HepG2 (cell line): ENCODE measurements at regions not wholly inside any gene's neighbourhood (a gene's known extent, or its start where the extent isn't known, plus 50 kb on each side); places are given as distances from the start of the nearest gene placed in this dataset.
A peak's percentile ranks its signal among the peaks of the same experiment; 100 is the strongest.

Source experiments
- CHD2 ChIP-seq: IDR thresholded peaks from 2 replicates; pipeline ENCODE4 v1.6.1; 2011; ENCODE audit warnings: low read depth, low read length, improper control_type of control experiment
- FOXA3 ChIP-seq: IDR thresholded peaks from 2 replicates; pipeline ENCODE4 v1.6.1; 2016; ENCODE audit warnings: missing genetic modification reagents, missing compliant biosample characterization
- FOXC1 ChIP-seq: sonication (generic); formaldehyde crosslinking; IDR thresholded peaks from 2 replicates; pipeline ENCODE4 v1.8.0; 2022; ENCODE audit warnings: mild to moderate bottlenecking, missing genetic modification reagents, borderline replicate concordance
- HNF4G ChIP-seq, 2 experiments: sonication (generic) in 1 of 2; formaldehyde crosslinking in 1 of 2; IDR thresholded peaks; 2 replicates each; pipeline versions ENCODE4 v1.4.0 to v1.6.1; 2011 to 2020; ENCODE audit warnings: borderline replicate concordance in 2 of 2, low read depth in 2 of 2, mild to moderate bottlenecking in 2 of 2, low read length in 1 of 2, missing genetic modification reagents in 1 of 2, moderate library complexity in 1 of 2
- HNRNPUL1 ChIP-seq: fragments of 200-400 bp; formaldehyde crosslinking; IDR thresholded peaks from 2 replicates; pipeline ENCODE4 v1.6.1; 2017; ENCODE audit warnings: low read depth, mild to moderate bottlenecking, low read length, moderate library complexity
- IRF2 ChIP-seq: IDR thresholded peaks from 2 replicates; pipeline ENCODE4 v1.6.1; 2018; ENCODE audit warnings: missing genetic modification reagents, missing compliant biosample characterization
- MIER2 ChIP-seq: IDR thresholded peaks from 2 replicates; pipeline ENCODE4 v1.6.1; 2016; ENCODE audit warnings: missing biosample characterization, missing genetic modification reagents
- NR2F6 ChIP-seq, 2 experiments: IDR thresholded peaks; 2 replicates each; pipeline ENCODE4 v1.6.1; 2016; ENCODE audit warnings: antibody characterized with exemption in 1 of 2, mild to moderate bottlenecking in 1 of 2
- NR3C1 ChIP-seq: sonication (generic); formaldehyde crosslinking; IDR thresholded peaks from 2 replicates; pipeline ENCODE4 v1.4.0; 2020; ENCODE audit warnings: missing genetic modification reagents
- PATZ1 ChIP-seq: sonication (generic); formaldehyde crosslinking; IDR thresholded peaks from 2 replicates; pipeline ENCODE4 v1.4.0; 2020; ENCODE audit warnings: missing genetic modification reagents
- PCBP1 ChIP-seq: fragments of 200-400 bp; formaldehyde crosslinking; IDR thresholded peaks from 2 replicates; pipeline ENCODE4 v1.6.1; 2017; ENCODE audit warnings: mild to moderate bottlenecking, low read depth, low read length, borderline replicate concordance
- POLR2AphosphoS5 ChIP-seq: IDR thresholded peaks from 2 replicates; pipeline ENCODE4 v1.6.1; 2012; ENCODE audit warnings: low read depth, low read length
- PRPF4 ChIP-seq: fragments of 200-400 bp; formaldehyde crosslinking; IDR thresholded peaks from 2 replicates; pipeline ENCODE4 v1.6.1; 2016; ENCODE audit warnings: low read length, low read depth; ENCODE audit not compliant: poor library complexity, severe bottlenecking
- RFX1 ChIP-seq: fragments of 450-650 bp; IDR thresholded peaks from 2 replicates; pipeline ENCODE4 v1.6.1; 2017
- TOE1 ChIP-seq: sonication (generic); formaldehyde crosslinking; IDR thresholded peaks from 2 replicates; pipeline ENCODE4 v1.4.0; 2020; ENCODE audit warnings: mild to moderate bottlenecking, missing genetic modification reagents
- ZFAT ChIP-seq: sonication (generic); formaldehyde crosslinking; conservative IDR thresholded peaks from 2 replicates; pipeline ENCODE4 v1.8.1; 2023; ENCODE audit warnings: missing genetic modification reagents, inconsistent platforms
- ZFP36L2 ChIP-seq: sonication (generic); formaldehyde crosslinking; IDR thresholded peaks from 2 replicates; pipeline ENCODE4 v1.4.0; 2020; ENCODE audit warnings: missing genetic modification reagents
- ZNF264 ChIP-seq: sonication (generic); formaldehyde crosslinking; IDR thresholded peaks from 2 replicates; pipeline ENCODE4 v1.4.0; 2020; ENCODE audit warnings: missing genetic modification reagents
- ZNF343 ChIP-seq: sonication (generic); formaldehyde crosslinking; IDR thresholded peaks from 2 replicates; pipeline ENCODE4 v1.4.0; 2020; ENCODE audit warnings: mild to moderate bottlenecking, missing genetic modification reagents
- ZNF710 ChIP-seq: sonication (generic); formaldehyde crosslinking; IDR thresholded peaks from 2 replicates; pipeline ENCODE4 v1.5.0; 2020; ENCODE audit warnings: mild to moderate bottlenecking, missing genetic modification reagents, borderline replicate concordance
- TF ChIP-seq, protein P1 (sequence below): sonication (generic); formaldehyde crosslinking; IDR thresholded peaks from 2 replicates; pipeline ENCODE4 v1.4.0; 2020; ENCODE audit warnings: missing genetic modification reagents

DNA sequence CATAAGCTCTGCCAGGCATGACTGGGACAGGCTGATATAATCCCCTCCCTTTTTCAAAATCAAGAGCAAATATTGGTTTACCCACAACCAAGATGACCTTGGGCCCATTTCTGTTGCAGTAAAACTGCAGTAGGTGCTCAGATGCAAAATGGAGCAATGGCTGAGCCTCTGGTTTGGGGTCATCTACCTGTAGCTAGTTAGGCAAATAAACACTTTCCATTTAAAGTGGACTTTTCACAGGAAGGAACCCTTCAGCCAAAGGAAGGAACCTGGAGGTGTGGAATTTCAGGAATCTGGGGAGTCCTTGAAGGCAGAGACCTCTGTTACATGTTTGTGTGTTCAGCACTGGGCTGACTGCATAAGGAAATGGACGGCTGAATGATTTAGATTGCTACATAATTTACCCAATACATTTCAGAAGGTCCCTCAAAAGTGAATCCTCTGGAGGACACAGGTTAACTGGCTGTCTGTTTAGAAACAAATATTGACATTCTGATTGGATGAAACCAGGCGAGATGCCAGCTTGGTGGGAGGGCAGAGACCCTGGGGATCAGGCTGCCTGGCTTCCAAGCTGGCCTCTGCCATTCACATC lies 170.1 kb upstream of the ZNF618 start (continued):
- TF ChIP-seq, protein P1, sequence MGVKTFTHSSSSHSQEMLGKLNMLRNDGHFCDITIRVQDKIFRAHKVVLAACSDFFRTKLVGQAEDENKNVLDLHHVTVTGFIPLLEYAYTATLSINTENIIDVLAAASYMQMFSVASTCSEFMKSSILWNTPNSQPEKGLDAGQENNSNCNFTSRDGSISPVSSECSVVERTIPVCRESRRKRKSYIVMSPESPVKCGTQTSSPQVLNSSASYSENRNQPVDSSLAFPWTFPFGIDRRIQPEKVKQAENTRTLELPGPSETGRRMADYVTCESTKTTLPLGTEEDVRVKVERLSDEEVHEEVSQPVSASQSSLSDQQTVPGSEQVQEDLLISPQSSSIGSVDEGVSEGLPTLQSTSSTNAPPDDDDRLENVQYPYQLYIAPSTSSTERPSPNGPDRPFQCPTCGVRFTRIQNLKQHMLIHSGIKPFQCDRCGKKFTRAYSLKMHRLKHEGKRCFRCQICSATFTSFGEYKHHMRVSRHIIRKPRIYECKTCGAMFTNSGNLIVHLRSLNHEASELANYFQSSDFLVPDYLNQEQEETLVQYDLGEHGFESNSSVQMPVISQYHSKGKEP (CRISPR knock-in tag): no peak
- peak; percentile 69 for TF ChIP-seq NR2F6 (IDR thresholded peaks at IDR 0.05)
- TF ChIP-seq NR2F6 (CRISPR knock-in tag; IDR thresholded peaks at IDR 0.05): peak; percentile 30; the same call in 1 of the 2 replicates
- TF ChIP-seq TOE1 (CRISPR knock-in tag): no peak
- TF ChIP-seq POLR2AphosphoS5: no peak
- no peak for TF ChIP-seq FOXC1 (CRISPR knock-in tag)
- no peak for TF ChIP-seq RFX1
- no peak; the same call in 1 of the 2 replicates for TF ChIP-seq ZNF264 (CRISPR knock-in tag)
- TF ChIP-seq ZNF343 (CRISPR knock-in tag): no peak
- TF ChIP-seq MIER2 (CRISPR knock-in tag): peak; percentile 52
- no peak for TF ChIP-seq ZFP36L2 (CRISPR knock-in tag)
- TF ChIP-seq HNF4G (IDR thresholded peaks at IDR 0.05; ENCODE audit: borderline replicate concordance, low read depth, low read length): no peak
- TF ChIP-seq HNF4G (CRISPR knock-in tag; IDR thresholded peaks at IDR 0.05; ENCODE audit: borderline replicate concordance, low read depth): no peak
- no peak; the same call in 1 of the 2 replicates for TF ChIP-seq FOXA3 (CRISPR knock-in tag)
- TF ChIP-seq PATZ1: 0 out of 2 replicates have a peak, but pooled peaks have one; percentile 25
- TF ChIP-seq CHD2: no peak
- TF ChIP-seq HNRNPUL1: no peak
- no peak for TF ChIP-seq NR3C1 (CRISPR knock-in tag)
- TF ChIP-seq PCBP1: no peak
- no peak for TF ChIP-seq PRPF4
- 0 out of 2 replicates have a peak, but pooled peaks have one; percentile 41 for TF ChIP-seq ZNF710
- no peak for TF ChIP-seq ZFAT
- TF ChIP-seq IRF2 (CRISPR knock-in tag): no peak
- TF ChIP-seq, all 625 proteins: peak for 91
